Muscle of leg (tissue), 3 donors: ENCODE measurements at regions not wholly inside any gene's neighbourhood (a gene's known extent, or its start where the extent isn't known, plus 50 kb on each side); places are given as distances from the start of the nearest gene placed in this dataset.

Source experiments
- DNase-seq: peaks from one replicate; pipeline ENCODE4 v3.0.0; 2013
- H3K27ac ChIP-seq: one replicate; pipeline ENCODE4 v1.5.1; 2013; ENCODE audit warnings: mild to moderate bottlenecking, low read length, control low read depth
- H3K27me3 ChIP-seq: one replicate; pipeline ENCODE4 v1.6.1; 2013; ENCODE audit warnings: low read length; ENCODE audit not compliant: control insufficient read depth, insufficient read depth
- H3K36me3 ChIP-seq: one replicate; pipeline ENCODE4 v1.6.1; 2013; ENCODE audit warnings: low read length; ENCODE audit not compliant: control insufficient read depth, insufficient read depth
- H3K4me1 ChIP-seq: one replicate; pipeline ENCODE4 v1.6.1; 2013; ENCODE audit warnings: low read length; ENCODE audit not compliant: control insufficient read depth, insufficient read depth
- H3K4me3 ChIP-seq: one replicate; pipeline ENCODE4 v1.5.1; 2013; ENCODE audit warnings: low read length, control low read depth
- H3K9me3 ChIP-seq: replicated peaks from 2 replicates; pipeline ENCODE4 v1.6.1; 2013; ENCODE audit warnings: low read depth, low read length; ENCODE audit not compliant: control insufficient read depth
- WGBS: methylation state at CpG from one replicate; pipeline ENCODE4 v1.1.5; 2013; ENCODE audit warnings: missing lambda C conversion rate; ENCODE audit not compliant: insufficient coverage; 5-methylcytosine and 5-hydroxymethylcytosine counted together

DNA sequence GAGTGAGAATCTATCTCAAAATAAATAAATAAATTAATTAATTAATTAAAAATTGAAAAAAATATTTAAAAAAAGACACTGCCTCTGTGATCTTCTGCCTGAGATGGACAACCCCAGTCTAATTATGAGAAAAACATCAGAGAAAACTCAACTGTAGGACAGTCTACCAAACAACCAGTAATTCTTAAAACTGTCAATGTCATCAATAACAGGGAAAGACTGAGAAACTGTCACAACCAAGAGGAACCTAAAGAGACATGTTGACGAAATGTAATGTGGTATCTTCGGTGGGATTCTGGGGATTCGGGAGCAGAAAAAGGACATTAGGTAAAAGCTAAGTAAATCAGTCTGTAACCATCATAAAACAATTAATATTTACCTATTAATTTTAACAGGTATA is 265.4 kb upstream of the LMCD1 start:
- Histone ChIP-seq H3K9me3 (no peaks in the 10 kb centered on the region), H3K36me3 (no peaks in the 10 kb centered on the region), H3K4me1 (no peaks in the 10 kb centered on the region), H3K27me3 (no peaks in the 10 kb centered on the region), H3K27ac (no peak overlapping the region), H3K4me3 (no peak overlapping the region)
- no CpG with 5 or more reads among the region's 3 CpGs for WGBS
- no peak for DNase-seq

DNA sequence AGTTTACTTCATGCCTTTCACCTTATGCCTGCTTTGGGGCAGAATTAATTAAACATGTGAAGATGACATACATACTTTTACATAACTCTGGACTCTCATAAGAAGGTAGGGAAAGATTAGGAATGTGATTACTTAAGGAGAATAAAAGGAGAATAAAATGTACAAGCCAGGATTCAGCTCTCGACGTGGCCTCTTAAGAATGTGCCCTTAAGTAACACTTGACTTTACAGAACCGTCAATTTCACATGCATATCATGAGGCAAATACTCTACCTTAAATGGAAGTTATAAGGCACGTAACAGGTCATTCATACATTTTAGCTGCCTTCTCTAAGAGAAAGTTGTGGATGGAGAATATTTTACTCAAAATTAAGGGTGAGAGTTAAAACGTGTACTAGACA is 263.7 kb upstream of the LMCD1 start:
- WGBS: no CpG with 5 or more reads among the region's 5 CpGs
- Histone ChIP-seq H3K27ac (no peak overlapping the region), H3K27me3 (no peaks in the 10 kb centered on the region)

DNA sequence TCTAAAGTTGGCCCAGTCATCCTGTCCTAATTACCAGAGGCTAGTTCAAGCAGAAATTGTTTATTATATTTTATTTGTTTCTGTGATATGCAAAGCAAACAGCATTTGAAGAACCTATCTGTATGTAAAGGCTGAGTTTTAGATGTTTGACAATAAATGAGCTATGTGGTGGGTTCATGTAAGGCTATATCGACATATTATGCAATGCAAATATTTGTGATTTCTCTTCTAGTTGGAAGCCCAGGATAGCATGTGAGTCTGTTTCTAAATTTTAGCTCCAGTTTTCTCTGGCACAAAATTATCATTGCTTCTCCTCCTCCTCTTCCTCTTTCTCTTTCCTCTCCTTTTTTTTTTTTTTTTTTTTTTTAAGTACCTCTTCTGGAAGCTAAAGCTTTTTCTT is 263.2 kb upstream of the LMCD1 start:
- Histone ChIP-seq H3K27me3 (no peaks in the 10 kb centered on the region), H3K4me3 (no peak overlapping the region), H3K9me3 (no peaks in the 10 kb centered on the region), H3K4me1 (no peaks in the 10 kb centered on the region), H3K27ac (no peak overlapping the region), H3K36me3 (no peaks in the 10 kb centered on the region)
- DNase-seq: no peak
- WGBS: no CpG with 5 or more reads among the region's 1 CpG

More for the DNA sequence above, 263.7 kb upstream of the LMCD1 start:
- no peak for DNase-seq
- no peaks in the 10 kb centered on the region for H3K36me3 ChIP-seq
- no peaks in the 10 kb centered on the region for H3K9me3 ChIP-seq
- H3K4me3 ChIP-seq: no peak overlapping the region
- no peaks in the 10 kb centered on the region for H3K4me1 ChIP-seq

DNA sequence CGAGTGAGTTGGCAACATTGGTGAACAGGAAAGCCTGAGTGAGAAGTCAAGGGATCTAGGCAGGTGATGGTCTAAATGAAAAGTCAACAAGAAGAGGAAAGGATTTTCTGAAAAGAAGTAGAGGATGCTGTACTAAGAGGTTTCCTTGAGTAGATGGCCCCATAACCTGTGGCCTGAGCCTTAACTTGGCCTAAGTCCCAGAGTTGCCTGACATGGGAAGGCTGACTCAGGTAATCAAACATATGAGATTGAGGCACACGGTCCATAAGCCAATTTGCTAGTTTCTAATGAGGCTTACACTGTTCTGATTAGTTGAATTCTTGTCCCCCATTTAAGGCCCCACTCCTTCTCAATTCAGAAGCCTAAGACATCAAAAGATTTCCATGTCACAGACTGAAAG is 262.5 kb upstream of the LMCD1 start:
- Histone ChIP-seq H3K4me3 (no peak overlapping the region), H3K36me3 (no peaks in the 10 kb centered on the region), H3K4me1 (no peaks in the 10 kb centered on the region), H3K27ac (no peak overlapping the region), H3K27me3 (no peaks in the 10 kb centered on the region), H3K9me3 (no peaks in the 10 kb centered on the region)
- 91% methylated on average over 1 of the region's 2 CpGs for WGBS
- DNase-seq: no peak

DNA sequence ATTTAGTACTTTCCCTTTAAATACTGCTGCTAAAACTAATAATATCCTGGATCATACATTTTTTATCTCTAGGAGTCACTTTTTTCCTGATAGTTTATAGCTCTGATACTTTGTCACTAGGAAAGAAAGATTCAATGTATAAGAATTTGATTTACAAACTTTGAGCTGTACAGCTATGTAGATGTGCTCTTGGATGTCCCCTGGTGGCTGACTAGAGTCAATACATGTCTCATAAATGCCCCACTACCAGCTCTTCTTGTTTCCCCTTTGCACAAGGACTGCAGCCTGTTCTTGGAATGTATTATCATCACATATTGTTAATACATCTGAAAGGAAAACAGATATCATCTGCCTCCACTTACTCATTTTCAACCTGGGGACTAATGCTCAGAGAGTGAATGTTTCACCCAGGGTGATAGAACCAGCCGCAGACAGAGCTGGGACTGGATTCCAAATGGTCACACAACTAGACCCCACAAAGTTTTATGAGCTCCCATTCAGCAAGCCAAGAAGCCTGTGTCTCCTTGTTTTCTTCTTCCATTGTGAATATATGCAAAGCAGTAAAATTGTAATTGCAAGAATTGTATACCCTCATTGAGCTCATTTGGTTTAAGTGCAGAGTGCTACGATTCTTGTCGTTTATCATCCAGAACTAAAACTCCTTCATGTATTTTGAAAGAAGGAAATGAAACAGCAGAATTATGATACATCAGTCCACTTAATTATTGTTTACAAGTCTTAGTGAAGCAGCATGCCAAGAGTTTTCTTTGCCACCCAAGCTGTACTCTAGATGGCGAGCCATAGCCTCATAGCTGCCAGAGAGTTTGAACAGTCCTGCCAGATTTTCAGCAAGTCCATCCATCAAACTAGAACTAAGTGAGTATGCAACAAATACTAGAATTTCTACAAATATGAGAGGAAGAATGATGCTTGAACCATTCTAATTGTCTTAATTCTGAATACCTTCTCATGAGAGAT is 261.6 kb upstream of the LMCD1 start:
- peak; percentile 29 for DNase-seq
- no peaks in the 10 kb centered on the region for H3K36me3 ChIP-seq
- H3K4me1 ChIP-seq: no peaks in the 10 kb centered on the region
- no peak overlapping the region for H3K4me3 ChIP-seq
- no peaks in the 10 kb centered on the region for H3K27me3 ChIP-seq
- H3K9me3 ChIP-seq: no peaks in the 10 kb centered on the region
- no CpG with 5 or more reads among the region's 4 CpGs for WGBS
- H3K27ac ChIP-seq: no peak overlapping the region

DNA sequence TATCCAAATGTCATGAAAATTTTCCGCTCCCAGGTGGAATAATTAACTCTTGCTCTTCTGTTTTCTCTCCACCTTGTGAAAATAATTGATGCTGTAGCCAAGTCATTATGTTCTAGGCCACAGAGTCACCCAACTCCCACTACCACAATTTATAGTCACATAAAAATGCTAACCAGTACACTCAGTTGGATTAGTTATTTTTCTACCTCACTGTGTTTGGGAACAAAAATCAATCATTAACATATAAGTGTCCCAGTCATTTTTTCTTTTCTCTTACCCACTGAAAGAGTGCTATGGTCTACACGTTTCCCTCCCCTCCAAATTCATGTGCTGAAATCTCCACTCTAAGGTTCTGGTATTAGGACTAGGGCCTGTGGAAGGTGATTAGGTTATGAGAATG is 255.6 kb upstream of the LMCD1 start:
- Histone ChIP-seq H3K27ac (no peak overlapping the region), H3K9me3 (no peaks in the 10 kb centered on the region), H3K27me3 (no peaks in the 10 kb centered on the region), H3K4me1 (no peaks in the 10 kb centered on the region), H3K4me3 (no peak overlapping the region), H3K36me3 (no peaks in the 10 kb centered on the region)
- DNase-seq: no peak
- WGBS: no CpG with 5 or more reads among the region's 2 CpGs

DNA sequence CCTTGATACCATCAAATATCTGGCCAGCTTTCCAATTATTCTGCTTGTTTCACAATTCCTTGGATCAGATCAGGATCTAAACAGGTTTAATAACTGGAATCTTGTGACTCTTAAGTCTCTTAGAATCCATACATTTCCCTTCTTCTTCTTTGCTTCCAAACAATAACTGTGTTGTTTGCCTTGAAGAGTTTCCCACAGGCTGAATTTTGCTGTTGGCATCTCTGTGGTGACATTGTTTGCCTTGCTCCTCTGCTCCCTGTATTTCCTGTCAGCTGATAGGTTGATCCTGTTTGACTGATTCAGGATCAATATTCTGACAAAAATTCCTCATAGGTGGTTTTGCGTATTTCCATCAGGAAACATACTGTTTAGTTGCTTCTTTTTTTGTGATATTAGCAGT is 248.4 kb upstream of the LMCD1 start:
- Histone ChIP-seq H3K4me3 (no peak overlapping the region), H3K36me3 (no peaks in the 10 kb centered on the region), H3K27ac (no peak overlapping the region), H3K9me3 (no peaks in the 10 kb centered on the region), H3K4me1 (peaks cover 3% of the 10 kb centered on the region), H3K27me3 (no peaks in the 10 kb centered on the region)
- no CpG with 5 or more reads among the region's 1 CpG for WGBS
- no peak for DNase-seq

DNA sequence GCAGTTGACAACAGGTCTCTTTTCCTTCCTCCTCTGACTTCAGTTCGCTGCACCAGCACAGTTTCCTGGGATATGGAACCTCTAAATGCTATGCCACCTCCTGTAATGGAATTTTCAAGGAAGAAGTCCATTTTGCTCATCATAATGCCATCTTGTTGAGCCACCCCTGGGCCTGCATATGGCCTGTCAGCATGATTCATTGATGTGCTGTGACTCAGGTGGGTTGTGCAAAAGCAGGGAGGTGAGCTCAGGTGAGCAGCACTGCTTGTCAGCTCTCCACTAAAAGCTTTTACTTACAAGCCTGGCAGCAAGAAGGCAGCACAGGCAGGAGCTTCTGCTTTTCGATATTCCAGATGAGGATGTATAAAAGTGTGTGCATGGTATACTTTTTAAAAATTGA is 247.1 kb upstream of the LMCD1 start:
- no CpG with 5 or more reads among the region's 2 CpGs for WGBS
- no peaks in the 10 kb centered on the region for H3K27me3 ChIP-seq
- peaks cover 3% of the 10 kb centered on the region for H3K4me1 ChIP-seq
- no peaks in the 10 kb centered on the region for H3K36me3 ChIP-seq
- no peak overlapping the region for H3K27ac ChIP-seq
- no peak overlapping the region for H3K4me3 ChIP-seq
- DNase-seq: no peak
- H3K9me3 ChIP-seq: no peaks in the 10 kb centered on the region

DNA sequence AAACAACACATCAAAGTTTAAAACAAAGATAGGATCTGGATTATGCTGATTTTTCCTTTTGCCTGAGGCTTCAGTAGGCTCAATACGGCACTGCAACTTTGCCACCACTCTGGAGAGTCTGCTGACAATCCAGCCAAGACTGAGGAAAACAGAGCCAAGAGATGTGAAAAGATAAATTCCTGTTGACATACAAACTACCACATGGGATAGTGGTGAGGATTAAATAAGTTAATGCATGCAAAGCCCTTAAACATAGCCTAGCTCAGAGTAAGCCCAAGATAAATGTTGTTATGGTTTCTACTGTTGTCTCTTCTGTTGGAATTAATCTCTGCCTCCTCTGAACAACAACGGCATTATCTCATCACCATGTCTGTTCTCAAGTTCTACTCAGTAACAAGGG is 245.9 kb upstream of the LMCD1 start:
- no peak overlapping the region for H3K27ac ChIP-seq
- peak; percentile 59 for DNase-seq
- WGBS: no CpG with 5 or more reads among the region's 2 CpGs
- peaks cover 3% of the 10 kb centered on the region for H3K4me1 ChIP-seq
- H3K27me3 ChIP-seq: no peaks in the 10 kb centered on the region
- H3K9me3 ChIP-seq: no peaks in the 10 kb centered on the region
- no peak overlapping the region for H3K4me3 ChIP-seq
- no peaks in the 10 kb centered on the region for H3K36me3 ChIP-seq

DNA sequence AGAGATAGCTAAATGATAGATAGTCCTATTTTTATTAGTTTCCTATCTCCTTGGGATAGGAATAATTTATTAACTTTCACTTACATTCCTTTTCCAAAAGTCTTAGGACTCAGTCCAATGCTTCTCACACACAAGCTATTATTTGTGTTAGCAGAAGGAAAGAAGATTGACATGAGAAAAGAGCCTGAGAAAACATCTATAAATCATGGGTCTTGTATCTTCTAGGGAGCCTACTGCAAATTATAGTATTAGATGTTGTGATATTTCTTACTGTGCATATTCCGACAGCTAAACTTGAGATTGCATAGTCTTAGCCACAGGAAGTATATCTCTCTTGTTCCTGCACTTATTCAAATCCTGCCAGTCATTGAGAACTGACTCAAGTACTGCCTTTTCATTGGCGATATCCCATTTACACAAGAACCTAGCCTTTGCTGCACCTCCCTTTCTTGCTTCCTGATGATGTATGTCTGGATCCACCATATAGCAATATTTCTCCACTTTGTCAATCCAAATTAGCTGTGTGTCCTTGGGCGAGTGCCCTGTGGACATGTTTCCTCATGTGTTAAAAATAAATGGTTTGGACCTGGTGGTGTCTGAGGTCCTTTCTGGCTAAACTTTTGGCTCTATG is 245.1 kb upstream of the LMCD1 start:
- peaks cover 3% of the 10 kb centered on the region for H3K4me1 ChIP-seq
- 88% methylated on average over 2 of the region's 3 CpGs for WGBS
- H3K36me3 ChIP-seq: no peaks in the 10 kb centered on the region
- H3K27me3 ChIP-seq: no peaks in the 10 kb centered on the region
- no peaks in the 10 kb centered on the region for H3K9me3 ChIP-seq
- peak; percentile 48 for DNase-seq
- no peak overlapping the region for H3K27ac ChIP-seq
- H3K4me3 ChIP-seq: no peak overlapping the region
